B cell (primary cell): ENCODE measurements at regions not wholly inside any gene's neighbourhood (a gene's known extent, or its start where the extent isn't known, plus 50 kb on each side); places are given as distances from the start of the nearest gene placed in this dataset.

Source experiments
- ATAC-seq: fragments of 200-7000 bp; cut with Tn5 transposase; one replicate; pipeline ENCODE4 v1.10.0; 2021; ENCODE audit warnings: low read depth, mild to moderate bottlenecking, moderate number of reproducible peaks, moderate library complexity
- CTCF ChIA-PET: fragments of 350-600 bp; sonication (Branson Sonifier 250); formaldehyde crosslinking; loops from one replicate; lab custom pipeline; 2021; ENCODE audit warnings: antibody characterized with exemption, inconsistent platforms; lab: Charles Lee
- POLR2A ChIA-PET: fragments of 350-600 bp; sonication (Branson Sonifier 250); formaldehyde crosslinking; loops from one replicate; lab custom pipeline; 2021; ENCODE audit warnings: antibody characterized with exemption; lab: Charles Lee
- DNase-seq: peaks from one replicate; pipeline ENCODE4 v3.0.0; 2013
- H2AFZ ChIP-seq: 2 replicates; pipeline ENCODE4 v1.6.1; 2012; ENCODE audit warnings: mild to moderate bottlenecking, low read depth, low read length; ENCODE audit not compliant: insufficient read depth, poor library complexity, severe bottlenecking
- H3K27ac ChIP-seq, 2 donors: 1 replicate in 1 of 2; 2 replicates in 1 of 2; pipeline ENCODE4 v1.5.1; 2012 to 2013; ENCODE audit warnings: low read length in 2 of 2, mild to moderate bottlenecking in 2 of 2, moderate library complexity in 1 of 2
- H3K27me3 ChIP-seq, 4 experiments: fragments of 200-600 bp in 1 of 4; sonication (generic) in 1 of 4; replicated peaks in 1 of 4; 1 replicate in 2 of 4; 2 replicates in 2 of 4; pipeline versions ENCODE4 v1.6.1 to v1.7.0; 2013 to 2016; ENCODE audit warnings: low read length in 3 of 4, mild to moderate bottlenecking in 2 of 4, mixed read lengths in 1 of 4, moderate library complexity in 1 of 4; ENCODE audit not compliant: insufficient read depth in 4 of 4, control insufficient read depth in 3 of 4; ENCODE audit errors: control extremely low read depth in 1 of 4
- H3K36me3 ChIP-seq, 2 experiments: replicated peaks in 1 of 2; 1 replicate in 1 of 2; 2 replicates in 1 of 2; pipeline versions ENCODE4 v1.6.1 to v1.7.1; 2013; ENCODE audit warnings: low read length in 1 of 2; ENCODE audit not compliant: insufficient read depth in 2 of 2, control insufficient read depth in 1 of 2; ENCODE audit errors: control extremely low read depth in 1 of 2, extremely low read depth in 1 of 2
- H3K4me1 ChIP-seq, 2 donors: fragments of 200-600 bp in 1 of 2; sonication (generic) in 1 of 2; 1 replicate in 1 of 2; 2 replicates in 1 of 2; pipeline versions ENCODE4 v1.5.1 to v1.6.1; 2013 to 2017; ENCODE audit warnings: low read length in 2 of 2; ENCODE audit not compliant: control insufficient read depth in 2 of 2, insufficient read depth in 2 of 2
- H3K4me2 ChIP-seq: replicated peaks from 2 replicates; pipeline ENCODE3; 2012; ENCODE audit warnings: mild to moderate bottlenecking, low read depth, low read length; ENCODE audit not compliant: poor library complexity, severe bottlenecking
- H3K4me3 ChIP-seq, 5 experiments: fragments of 200-600 bp in 1 of 5; sonication (generic) in 1 of 5; 1 replicate in 3 of 5; 2 replicates in 2 of 5; pipeline versions ENCODE4 v1.5.1 to v1.7.0; 2011 to 2016; ENCODE audit warnings: low read length in 4 of 5, mild to moderate bottlenecking in 4 of 5, low read depth in 2 of 5, control low read depth in 1 of 5, moderate library complexity in 1 of 5; ENCODE audit not compliant: insufficient read depth in 1 of 5; ENCODE audit errors: control extremely low read depth in 1 of 5, extremely low read depth in 1 of 5
- H3K79me2 ChIP-seq: fragments of 200-600 bp; sonication (generic); one replicate; pipeline ENCODE4 v1.6.0; 2016; ENCODE audit warnings: low read length; ENCODE audit not compliant: control insufficient read depth, insufficient read depth
- H3K9ac ChIP-seq: fragments of 200-600 bp; sonication (generic); 2 replicates; pipeline ENCODE4 v1.6.1; 2017; ENCODE audit warnings: mild to moderate bottlenecking, low read length, moderate library complexity
- H3K9me3 ChIP-seq, 3 donors: one replicate each; pipeline versions ENCODE4 v1.6.1 to v1.7.1; 2013; ENCODE audit warnings: low read length in 2 of 3; ENCODE audit not compliant: control insufficient read depth in 2 of 3, insufficient read depth in 1 of 3; ENCODE audit errors: control extremely low read depth in 1 of 3
- H4K20me1 ChIP-seq: 2 replicates; pipeline ENCODE4 v1.6.0; 2012; ENCODE audit warnings: mild to moderate bottlenecking, low read length; ENCODE audit not compliant: insufficient read depth, control insufficient read depth, poor library complexity, severe bottlenecking
- H3K27ac Mint-ChIP-seq: one replicate; pipeline ENCODE4 v1.8.0; 2021; ENCODE audit warnings: mixed read lengths
- H3K27me3 Mint-ChIP-seq: one replicate; pipeline ENCODE4 v1.8.0; 2021; ENCODE audit warnings: mixed read lengths
- H3K4me1 Mint-ChIP-seq: one replicate; pipeline ENCODE4 v1.8.0; 2021; ENCODE audit warnings: mixed read lengths
- H3K4me3 Mint-ChIP-seq: one replicate; pipeline ENCODE4 v1.8.0; 2021; ENCODE audit warnings: mixed read lengths
- H3K9me3 Mint-ChIP-seq: one replicate; pipeline ENCODE4 v1.8.0; 2022; ENCODE audit warnings: mixed read lengths; ENCODE audit not compliant: insufficient read depth
- CTCF ChIP-seq: fragments of 200-600 bp; IDR thresholded peaks from one replicate; pipeline ENCODE4 v1.8.0; 2022; ENCODE audit warnings: antibody characterized with exemption, mild to moderate bottlenecking
- EZH2 ChIP-seq: IDR thresholded peaks from 2 replicates; pipeline ENCODE4 v1.6.1; 2012; ENCODE audit warnings: borderline replicate concordance, low read depth, mild to moderate bottlenecking, moderate library complexity, low read length; ENCODE audit not compliant: insufficient read depth, poor library complexity, severe bottlenecking
- WGBS: methylation state at CpG from one replicate; pipeline ENCODE4 v1.1.5; 2013; ENCODE audit warnings: missing lambda C conversion rate; ENCODE audit not compliant: insufficient coverage; 5-methylcytosine and 5-hydroxymethylcytosine counted together
- intact Hi-C: fragments of 100-400 bp; cut with micrococcal nuclease; formaldehyde crosslinking; loops from one replicate; pipeline ENCODE4 v1.10.0; 2022

- 92% methylated on average over 8 of the region's 12 CpGs for WGBS
- Histone ChIP-seq H3K4me2 (no peak overlapping the region), H3K79me2 (no peaks in the 10 kb centered on the region), H3K9ac (no peak overlapping the region), H3K27ac (no peak overlapping the region), H2AFZ (no peak overlapping the region), H3K36me3 (no peaks in the 10 kb centered on the region), H3K9me3 (peaks cover 0 to 53% (median 22%) of the 10 kb centered on the region in 3 donors), H3K27me3 (peaks cover 0 to 7% (median 0%) of the 10 kb centered on the region in 4 experiments), H3K4me1 (no peaks in the 10 kb centered on the region), H3K4me3 (no peak overlapping the region), H4K20me1 (no peaks in the 10 kb centered on the region)
- ATAC-seq, result no peak
- TF ChIP-seq EZH2, result no peak
- TF ChIP-seq CTCF, result no peak
- ChIA-PET CTCF (no interaction called here), POLR2A (no interaction called here)
- Mint-ChIP-seq H3K9me3 (peaks cover 18% of the 10 kb centered on the region), H3K4me1 (no peaks in the 10 kb centered on the region), H3K27ac (no peak overlapping the region), H3K27me3 (peaks cover 20% of the 10 kb centered on the region), H3K4me3 (no peak overlapping the region)
- intact Hi-C loops, result no loop called here
- no peak for DNase-seq
Observed at GRCh38 chr1:30092051-30092858, 631.1 kb downstream of the MATN1 start.

- no peak overlapping the region for H3K4me2 ChIP-seq
- peaks cover 0 to 14% (median 2%) of the 10 kb centered on the region in 4 experiments for H3K27me3 ChIP-seq
- peaks cover 18% of the 10 kb centered on the region for H3K9me3 Mint-ChIP-seq
- peaks cover 0 to 55% (median 22%) of the 10 kb centered on the region in 3 donors for H3K9me3 ChIP-seq
- 85% methylated on average over 10 of the region's 10 CpGs for WGBS
- POLR2A ChIA-PET, result no interaction called here
- no peak for ATAC-seq
- no peak overlapping the region for H3K9ac ChIP-seq
- no peaks in the 10 kb centered on the region for H3K36me3 ChIP-seq
- H3K4me3 ChIP-seq, result no peak overlapping the region
- peaks cover 31% of the 10 kb centered on the region for H3K27me3 Mint-ChIP-seq
- CTCF ChIA-PET, result no interaction called here
- no peak overlapping the region for H3K27ac ChIP-seq
- no peak overlapping the region for H2AFZ ChIP-seq
- no peaks in the 10 kb centered on the region for H3K4me1 Mint-ChIP-seq
- no peaks in the 10 kb centered on the region for H3K79me2 ChIP-seq
- no peak for DNase-seq
- no peak for TF ChIP-seq EZH2
- TF ChIP-seq CTCF, result no peak
- intact Hi-C loops, result no loop called here
- H3K27ac Mint-ChIP-seq, result no peak overlapping the region
- no peaks in the 10 kb centered on the region for H3K4me1 ChIP-seq
- no peaks in the 10 kb centered on the region for H4K20me1 ChIP-seq
- H3K4me3 Mint-ChIP-seq, result no peak overlapping the region
Observed at GRCh38 chr1:30090162-30090820, 633.1 kb downstream of the MATN1 start.
